ENCODE measurements at regions not wholly inside any gene's neighbourhood (a gene's known extent, or its start where the extent isn't known, plus 50 kb on each side); places are given as distances from the start of the nearest gene placed in this dataset.

GRCh38 chr14:96997269-96997668 lies 200.1 kb downstream of the VRK1 start:
- no peak for ATAC-seq (ENCODE audit: low read depth)
- dilution Hi-C loops (cut with HindIII; ENCODE audit: low sequenced_read_pairs, unreplicated experiment): no loop called here
- H2AFZ ChIP-seq (replicated peaks; ENCODE audit: low read length, poor library complexity): no peak overlapping the region

More at GRCh38 chr14:96997269-96997668, 200.1 kb downstream of the VRK1 start:
- 67% methylated on average over 3 of the region's 6 CpGs; no CpG with 5 or more reads in 1 of the 2 experiments for WGBS, 2 experiments (ENCODE audit: extremely low coverage in 2 of 2, insufficient read length in 1 of 2)
- Histone ChIP-seq H2AK9ac (replicated peaks; ENCODE audit: low read depth, low read length, poor library complexity) (no peak overlapping the region), H4K91ac (ENCODE audit: insufficient read depth, low read depth, low read length) (no peak overlapping the region), H2BK20ac (ENCODE audit: low read depth, low read length) (no peak overlapping the region), H2BK15ac (ENCODE audit: low read depth, low read length) (no peak overlapping the region), H3K56ac (ENCODE audit: extremely low read depth, insufficient read depth, low read length) (no peak overlapping the region), H2BK120ac (ENCODE audit: low read depth, low read length) (no peak overlapping the region), H4K5ac (ENCODE audit: low read depth, low read length) (no peak overlapping the region), H2AK5ac (ENCODE audit: low read depth, low read length) (no peak overlapping the region), H3K18ac (ENCODE audit: low read depth, low read length) (no peak overlapping the region), H3K4me2 (ENCODE audit: low read depth, low read length) (no peak overlapping the region), H4K20me1 (ENCODE audit: insufficient read depth, low read length) (no peaks in the 10 kb centered on the region), H3K9me3 (ENCODE audit: control insufficient read depth, insufficient read depth, low read length) (peaks cover 33% of the 10 kb centered on the region), H3K23ac (ENCODE audit: low read depth, low read length) (no peak overlapping the region), H4K8ac (ENCODE audit: low read depth in 2 of 2, low read length in 2 of 2) (no peak overlapping the region), H3K27ac (ENCODE audit: insufficient read depth, low read length) (no peak overlapping the region), H2BK5ac (ENCODE audit: low read depth, low read length, poor library complexity, severe bottlenecking) (no peak overlapping the region), H3K79me1 (ENCODE audit: low read depth in 1 of 2, low read length in 2 of 2) (no peaks in the 10 kb centered on the region), H3K9ac (ENCODE audit: low read depth, low read length) (no peak overlapping the region), H3K36me3 (ENCODE audit: control insufficient read depth, insufficient read depth, low read length) (no peaks in the 10 kb centered on the region), H3K4ac (ENCODE audit: low read depth, low read length) (no peak overlapping the region), H3K9me1 (ENCODE audit: insufficient read depth, low read length) (no peaks in the 10 kb centered on the region), H3K4me3 (ENCODE audit: insufficient read depth, low read depth, low read length) (no peak overlapping the region), H3K14ac (replicated peaks; ENCODE audit: low read depth, low read length) (no peak overlapping the region), H3K4me1 (ENCODE audit: control insufficient read depth, insufficient read depth, low read length) (no peaks in the 10 kb centered on the region), H3K27me3 (ENCODE audit: control insufficient read depth, insufficient read depth, low read length) (no peaks in the 10 kb centered on the region)
- POLR2A ChIA-PET (ENCODE audit: unreplicated experiment): no interaction called here
- no peak for DNase-seq
- CTCF ChIA-PET: no interaction called here
- TF ChIP-seq MAFK (IDR thresholded peaks at IDR 0.05; ENCODE audit: low read depth, low read length): no peak
- no peak for TF ChIP-seq MXI1 (IDR thresholded peaks at IDR 0.05; ENCODE audit: borderline replicate concordance, low read depth, low read length)
- TF ChIP-seq SMC3 (IDR thresholded peaks at IDR 0.05; ENCODE audit: low read depth, low read length): no peak
- TF ChIP-seq NFE2L2 (IDR thresholded peaks at IDR 0.05; ENCODE audit: low read depth, low read length): no peak
- TF ChIP-seq RAD21 (IDR thresholded peaks at IDR 0.05; ENCODE audit: low read length): no peak
- no peak for TF ChIP-seq CHD1 (IDR thresholded peaks at IDR 0.05; ENCODE audit: low read depth, low read length)
- TF ChIP-seq POLR2A (IDR thresholded peaks at IDR 0.05; ENCODE audit: low read depth, low read length): no peak
- no peak for TF ChIP-seq CEBPB (IDR thresholded peaks at IDR 0.05; ENCODE audit: low read depth, low read length)
- TF ChIP-seq ELK1 (IDR thresholded peaks at IDR 0.05; ENCODE audit: borderline replicate concordance, low read depth, low read length): no peak
- no peak for TF ChIP-seq FOS (IDR thresholded peaks at IDR 0.05; ENCODE audit: low read depth, low read length)
- no peak for TF ChIP-seq USF2 (IDR thresholded peaks at IDR 0.05; ENCODE audit: low read depth, low read length)
- TF ChIP-seq BHLHE40 (IDR thresholded peaks at IDR 0.05; ENCODE audit: low read depth, low read length): no peak
- no peak for TF ChIP-seq RFX5 (IDR thresholded peaks at IDR 0.05; ENCODE audit: low read depth, low read length)
- no peak for TF ChIP-seq MAZ (IDR thresholded peaks at IDR 0.05; ENCODE audit: borderline replicate concordance, low read depth, low read length)
- no peak for TF ChIP-seq CTCF (conservative IDR thresholded peaks at IDR 0.05; ENCODE audit: low read depth, low read length)
- TF ChIP-seq RCOR1 (IDR thresholded peaks at IDR 0.05; ENCODE audit: insufficient replicate concordance, low read length): no peak
- in situ Hi-C loops (cut with MboI; ENCODE audit: low sequenced_read_pairs): no loop called here
- no TSS peak for BruUV-seq (replicated peaks)
- intact Hi-C loops (cut with micrococcal nuclease): no loop called here

Data from IMR-90 (cell line).